ENCODE measurements at regions not wholly inside any gene's neighbourhood (a gene's known extent, or its start where the extent isn't known, plus 50 kb on each side); places are given as distances from the start of the nearest gene placed in this dataset.

DNA sequence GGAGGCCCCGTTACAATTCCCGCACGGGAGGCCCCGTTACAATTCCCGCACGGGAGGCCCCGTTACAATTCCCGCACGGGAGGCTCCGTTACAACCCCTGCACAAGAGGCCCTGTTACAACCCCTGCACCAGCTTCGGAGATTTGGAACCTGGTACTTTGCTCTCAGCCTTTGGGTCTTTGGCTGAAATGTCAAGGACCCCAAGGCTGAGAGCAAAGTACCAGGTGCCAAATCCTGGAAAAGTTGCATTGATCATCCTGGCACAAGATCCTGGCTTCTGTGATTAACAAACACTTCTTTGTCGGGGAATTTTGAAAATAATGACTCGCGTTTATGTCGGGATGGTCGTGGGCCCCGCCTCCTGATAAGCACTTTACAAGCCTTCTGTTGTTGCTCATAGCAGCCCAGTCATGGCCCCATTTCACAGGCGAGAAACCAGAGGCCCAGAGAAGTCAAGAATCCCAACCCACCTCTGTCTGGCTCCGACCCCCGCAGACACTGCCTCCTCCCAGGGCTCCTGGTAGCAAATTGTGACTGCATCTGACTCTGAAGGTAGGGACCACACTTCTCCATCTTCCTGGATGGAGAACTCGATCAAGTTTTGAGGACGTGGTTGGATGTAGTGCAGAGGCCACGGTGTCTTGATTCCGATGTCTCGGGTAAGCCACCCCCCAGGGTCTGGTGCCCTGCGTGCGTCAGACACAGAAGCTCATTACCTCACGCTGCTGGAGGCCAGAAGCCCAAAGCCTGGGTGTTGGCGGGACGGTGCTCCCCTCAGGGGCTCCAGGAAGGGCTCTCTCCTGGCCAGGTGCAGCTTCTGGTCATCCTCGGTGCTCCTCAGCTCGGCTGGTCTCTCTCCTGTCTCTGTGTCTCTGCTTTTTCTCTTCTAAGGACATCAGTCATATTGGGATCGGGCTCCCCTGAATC is 60.3 kb downstream of the ADRA2C start:
- Histone ChIP-seq H3K9me3 (ENCODE audit: insufficient read depth, low read depth) (no peaks in the 10 kb centered on the region), H3K27me3 (ENCODE audit: insufficient read depth, low read depth) (peaks cover 79% of the 10 kb centered on the region), H3K79me2 (ENCODE audit: low read depth) (no peaks in the 10 kb centered on the region), H3K4me1 (replicated peaks; ENCODE audit: insufficient read depth) (no peaks in the 10 kb centered on the region), H2AFZ (no peak overlapping the region), H3K4me3 (no peak overlapping the region), H3K4me2 (no peak overlapping the region), H3K27ac (no peak overlapping the region), H3K36me3 (ENCODE audit: low read depth) (no peaks in the 10 kb centered on the region), H3F3A (ENCODE audit: insufficient read depth, low read depth) (no peaks in the 10 kb centered on the region), H4K20me1 (ENCODE audit: insufficient read depth) (no peaks in the 10 kb centered on the region), H3K9me2 (ENCODE audit: insufficient read depth) (no peaks in the 10 kb centered on the region)
- BruUV-seq (replicated peaks): no TSS peak
- TF ChIP-seq, protein P1, sequence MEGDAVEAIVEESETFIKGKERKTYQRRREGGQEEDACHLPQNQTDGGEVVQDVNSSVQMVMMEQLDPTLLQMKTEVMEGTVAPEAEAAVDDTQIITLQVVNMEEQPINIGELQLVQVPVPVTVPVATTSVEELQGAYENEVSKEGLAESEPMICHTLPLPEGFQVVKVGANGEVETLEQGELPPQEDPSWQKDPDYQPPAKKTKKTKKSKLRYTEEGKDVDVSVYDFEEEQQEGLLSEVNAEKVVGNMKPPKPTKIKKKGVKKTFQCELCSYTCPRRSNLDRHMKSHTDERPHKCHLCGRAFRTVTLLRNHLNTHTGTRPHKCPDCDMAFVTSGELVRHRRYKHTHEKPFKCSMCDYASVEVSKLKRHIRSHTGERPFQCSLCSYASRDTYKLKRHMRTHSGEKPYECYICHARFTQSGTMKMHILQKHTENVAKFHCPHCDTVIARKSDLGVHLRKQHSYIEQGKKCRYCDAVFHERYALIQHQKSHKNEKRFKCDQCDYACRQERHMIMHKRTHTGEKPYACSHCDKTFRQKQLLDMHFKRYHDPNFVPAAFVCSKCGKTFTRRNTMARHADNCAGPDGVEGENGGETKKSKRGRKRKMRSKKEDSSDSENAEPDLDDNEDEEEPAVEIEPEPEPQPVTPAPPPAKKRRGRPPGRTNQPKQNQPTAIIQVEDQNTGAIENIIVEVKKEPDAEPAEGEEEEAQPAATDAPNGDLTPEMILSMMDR (conservative IDR thresholded peaks at IDR 0.05): no peak
- TF ChIP-seq EZH2 (IDR thresholded peaks at IDR 0.05; ENCODE audit: low read depth): no peak
- intact Hi-C loops (cut with micrococcal nuclease; ENCODE audit: unreplicated experiment): no loop called here
- no peak for DNase-seq
- CTCF ChIA-PET: no interaction called here
- POLR2A ChIA-PET (ENCODE audit: unreplicated experiment): no interaction called here

DNA sequence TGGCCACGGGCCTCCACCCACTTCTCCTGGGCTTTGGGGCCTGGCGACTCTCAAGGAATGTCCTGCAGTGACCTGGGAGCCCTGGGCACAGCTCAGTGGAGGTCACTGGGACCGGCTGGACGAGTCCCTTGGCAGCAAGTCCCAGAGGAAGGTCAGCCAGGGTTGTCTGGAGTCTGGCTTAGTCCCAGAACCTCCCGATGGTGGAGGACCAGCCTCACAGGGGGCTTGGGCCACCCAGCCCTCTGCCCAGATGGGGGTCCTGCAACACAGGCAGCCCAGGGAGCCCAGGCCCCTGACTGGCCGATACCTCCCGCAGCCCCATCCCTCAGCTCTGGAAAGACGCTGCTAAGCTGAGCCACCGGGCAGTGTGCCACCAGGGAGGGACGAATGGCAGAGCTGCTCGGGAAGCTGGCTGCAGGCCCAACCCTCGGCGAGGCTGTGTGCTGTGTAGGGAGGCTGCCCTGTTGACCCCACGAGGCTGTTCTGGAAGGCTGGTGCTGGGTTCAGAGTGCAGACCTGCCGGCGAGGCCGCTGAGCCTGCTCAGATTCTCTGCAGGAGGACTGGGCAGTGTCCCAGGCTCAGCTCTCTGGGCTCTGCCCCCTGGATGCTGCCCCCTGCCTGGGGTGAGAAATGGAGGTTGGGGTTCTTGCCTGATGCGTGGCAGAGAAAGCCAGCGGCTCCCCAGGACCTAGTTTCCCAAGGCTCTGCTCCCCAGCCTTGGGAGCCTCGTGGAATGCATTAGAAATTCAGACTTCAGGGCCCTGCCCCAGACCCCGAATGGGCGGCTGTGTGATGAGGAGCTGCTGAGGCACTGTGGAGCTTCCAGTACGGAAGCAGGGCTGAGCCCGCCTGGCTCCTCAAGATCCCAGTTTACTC is 61.7 kb downstream of the ADRA2C start:
- Histone ChIP-seq H3K9me3 (ENCODE audit: insufficient read depth, low read depth) (no peaks in the 10 kb centered on the region), H3K79me2 (ENCODE audit: low read depth) (no peaks in the 10 kb centered on the region), H2AFZ (no peak overlapping the region), H3K4me2 (no peak overlapping the region; the same call in 1 of the 2 replicates), H3K4me1 (replicated peaks; ENCODE audit: insufficient read depth) (no peaks in the 10 kb centered on the region), H4K20me1 (ENCODE audit: insufficient read depth) (no peaks in the 10 kb centered on the region), H3K4me3 (no peak overlapping the region), H3K9me2 (ENCODE audit: insufficient read depth) (no peaks in the 10 kb centered on the region), H3K27ac (no peak overlapping the region), H3K36me3 (ENCODE audit: low read depth) (no peaks in the 10 kb centered on the region), H3F3A (ENCODE audit: insufficient read depth, low read depth) (no peaks in the 10 kb centered on the region), H3K27me3 (ENCODE audit: insufficient read depth, low read depth) (peaks cover 69% of the 10 kb centered on the region)
- TF ChIP-seq, protein P1 (conservative IDR thresholded peaks at IDR 0.05): no peak
- TF ChIP-seq EZH2 (IDR thresholded peaks at IDR 0.05; ENCODE audit: low read depth): no peak
- peak; percentile 50 to 78 for DNase-seq
- CTCF ChIA-PET: no interaction called here
- BruUV-seq (replicated peaks): no TSS peak
- intact Hi-C loops (cut with micrococcal nuclease; ENCODE audit: unreplicated experiment): no loop called here
- POLR2A ChIA-PET (ENCODE audit: unreplicated experiment): no interaction called here

DNA sequence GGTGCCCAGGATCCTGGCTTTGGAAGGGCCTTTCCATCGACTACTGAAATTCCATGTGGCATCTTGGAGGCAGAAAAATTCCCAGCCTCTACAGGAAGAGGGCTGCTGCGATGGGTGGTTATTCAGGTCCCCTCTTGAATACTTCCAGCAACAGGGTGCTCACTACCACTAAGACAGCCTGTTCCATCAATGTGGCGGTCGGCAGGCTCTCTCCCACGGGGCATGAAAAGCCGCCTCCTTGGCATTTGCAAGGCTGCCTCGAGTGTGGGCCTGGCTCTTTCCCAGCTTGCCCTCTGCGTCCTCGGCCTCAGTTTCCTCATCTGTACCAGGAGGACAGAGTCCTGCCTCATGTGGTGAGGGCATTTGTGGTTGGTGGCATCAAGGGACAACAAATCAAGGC is 62.4 kb downstream of the ADRA2C start:
- Histone ChIP-seq H3K4me2 (no peak overlapping the region), H2AFZ (no peak overlapping the region), H3K9me2 (ENCODE audit: insufficient read depth) (no peaks in the 10 kb centered on the region), H4K20me1 (ENCODE audit: insufficient read depth) (no peaks in the 10 kb centered on the region), H3K27me3 (ENCODE audit: insufficient read depth, low read depth) (peaks cover 65% of the 10 kb centered on the region), H3K9me3 (ENCODE audit: insufficient read depth, low read depth) (no peaks in the 10 kb centered on the region), H3K36me3 (ENCODE audit: low read depth) (no peaks in the 10 kb centered on the region), H3K4me1 (replicated peaks; ENCODE audit: insufficient read depth) (no peaks in the 10 kb centered on the region), H3K4me3 (no peak overlapping the region), H3K27ac (no peak overlapping the region), H3K79me2 (ENCODE audit: low read depth) (no peaks in the 10 kb centered on the region), H3F3A (ENCODE audit: insufficient read depth, low read depth) (no peaks in the 10 kb centered on the region)
- intact Hi-C loops (cut with micrococcal nuclease; ENCODE audit: unreplicated experiment): no loop called here
- no TSS peak for BruUV-seq (replicated peaks)
- no peak for DNase-seq
- CTCF ChIA-PET: no interaction called here
- POLR2A ChIA-PET (ENCODE audit: unreplicated experiment): no interaction called here
- no peak for TF ChIP-seq EZH2 (IDR thresholded peaks at IDR 0.05; ENCODE audit: low read depth)
- TF ChIP-seq, protein P1 (conservative IDR thresholded peaks at IDR 0.05): no peak

All from PC-9 (cell line).